ENCODE measurements at regions not wholly inside any gene's neighbourhood (a gene's known extent, or its start where the extent isn't known, plus 50 kb on each side); places are given as distances from the start of the nearest gene placed in this dataset.

GRCh38 chr9:83154821-83155220 is 91.9 kb upstream of the RASEF start:
- Histone ChIP-seq H3K4me1 (ENCODE audit: low read depth) (no peaks in the 10 kb centered on the region), H3K4me3 (no peak overlapping the region), H3K27ac (no peak overlapping the region), H3K27me3 (no peaks in the 10 kb centered on the region), H3K9me3 (ENCODE audit: low read depth) (no peaks in the 10 kb centered on the region), H3K36me3 (no peaks in the 10 kb centered on the region)
- no peak for DNase-seq (ENCODE audit: low read depth in 1 of 2, low spot score in 1 of 2)
- TF ChIP-seq CTCF (IDR thresholded peaks at IDR 0.05; ENCODE audit: low read depth, low read length), result no peak

GRCh38 chr9:83154087-83154736 is 91.3 kb upstream of the RASEF start:
- Histone ChIP-seq H3K9me3 (ENCODE audit: low read depth) (no peaks in the 10 kb centered on the region), H3K4me3 (no peak overlapping the region), H3K27me3 (no peaks in the 10 kb centered on the region), H3K4me1 (ENCODE audit: low read depth) (no peaks in the 10 kb centered on the region), H3K36me3 (no peaks in the 10 kb centered on the region), H3K27ac (no peak overlapping the region)
- TF ChIP-seq CTCF (IDR thresholded peaks at IDR 0.05; ENCODE audit: low read depth, low read length), result no peak
- peak in 1 of 2 donors; percentile 3 for DNase-seq (ENCODE audit: low read depth in 1 of 2, low spot score in 1 of 2)

- DNase-seq (ENCODE audit: low read depth in 1 of 2, low spot score in 1 of 2), result no peak
- Histone ChIP-seq H3K4me1 (ENCODE audit: low read depth) (no peaks in the 10 kb centered on the region), H3K9me3 (ENCODE audit: low read depth) (no peaks in the 10 kb centered on the region), H3K36me3 (no peaks in the 10 kb centered on the region), H3K4me3 (no peak overlapping the region), H3K27ac (no peak overlapping the region), H3K27me3 (no peaks in the 10 kb centered on the region)
- no peak for TF ChIP-seq CTCF (IDR thresholded peaks at IDR 0.05; ENCODE audit: low read depth, low read length)
Measured at GRCh38 chr9:83153030-83153429, 90.1 kb upstream of the RASEF start.

GRCh38 chr9:83151627-83152137 is 88.7 kb upstream of the RASEF start:
- Histone ChIP-seq H3K27me3 (no peaks in the 10 kb centered on the region), H3K4me3 (no peak overlapping the region), H3K36me3 (no peaks in the 10 kb centered on the region), H3K4me1 (ENCODE audit: low read depth) (no peaks in the 10 kb centered on the region), H3K27ac (no peak overlapping the region), H3K9me3 (ENCODE audit: low read depth) (no peaks in the 10 kb centered on the region)
- no peak for TF ChIP-seq CTCF (IDR thresholded peaks at IDR 0.05; ENCODE audit: low read depth, low read length)
- no peak for DNase-seq (ENCODE audit: low read depth in 1 of 2, low spot score in 1 of 2)

- no peak overlapping the region for H3K27ac ChIP-seq
Measured at GRCh38 chr9:83147315-83148149, 84.6 kb upstream of the RASEF start.

More at GRCh38 chr9:83147315-83148149, 84.6 kb upstream of the RASEF start:
- Histone ChIP-seq H3K9me3 (ENCODE audit: low read depth) (no peaks in the 10 kb centered on the region), H3K4me3 (no peak overlapping the region), H3K36me3 (no peaks in the 10 kb centered on the region), H3K4me1 (ENCODE audit: low read depth) (no peaks in the 10 kb centered on the region), H3K27me3 (no peaks in the 10 kb centered on the region)
- no peak for DNase-seq (ENCODE audit: low read depth in 1 of 2, low spot score in 1 of 2)
- no peak for TF ChIP-seq CTCF (IDR thresholded peaks at IDR 0.05; ENCODE audit: low read depth, low read length)

All from cardiac muscle cell (in vitro differentiated cells and primary cell).